Islet precursor cell (in vitro differentiated cells): ENCODE measurements at regions not wholly inside any gene's neighbourhood (a gene's known extent, or its start where the extent isn't known, plus 50 kb on each side); places are given as distances from the start of the nearest gene placed in this dataset.
A peak's percentile ranks its signal among the peaks of the same experiment; 100 is the strongest.
"Not testable (repeated sequence)": the region's sequence is repeated elsewhere in the genome, so short reads cannot be mapped to it uniquely, and the experiment has no call there.

Experiments used
- DNase-seq: peaks from one replicate; pipeline ENCODE4 v3.0.0-alpha.2; 2018

DNA sequence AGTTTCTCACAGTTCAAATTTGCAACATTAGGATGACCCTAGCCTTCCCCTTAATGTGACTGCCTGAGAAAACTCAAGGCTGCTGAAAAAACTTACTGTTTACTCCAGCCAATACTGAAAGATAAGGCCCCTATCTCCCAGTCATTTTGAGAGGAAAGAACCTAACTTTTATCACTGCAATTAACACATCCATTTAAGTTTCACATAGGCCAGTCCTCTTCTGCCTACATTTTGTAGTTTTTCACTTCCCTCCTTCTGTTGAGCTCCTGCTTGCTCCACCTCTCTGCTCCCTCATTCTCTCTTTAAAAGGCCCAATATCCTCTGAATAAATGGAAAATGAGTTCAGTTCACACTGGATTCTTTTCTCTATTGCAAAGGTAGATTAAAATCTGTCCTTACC, 1996.2 kb upstream of the FLRT2 start:
- DNase-seq = no peak

DNA sequence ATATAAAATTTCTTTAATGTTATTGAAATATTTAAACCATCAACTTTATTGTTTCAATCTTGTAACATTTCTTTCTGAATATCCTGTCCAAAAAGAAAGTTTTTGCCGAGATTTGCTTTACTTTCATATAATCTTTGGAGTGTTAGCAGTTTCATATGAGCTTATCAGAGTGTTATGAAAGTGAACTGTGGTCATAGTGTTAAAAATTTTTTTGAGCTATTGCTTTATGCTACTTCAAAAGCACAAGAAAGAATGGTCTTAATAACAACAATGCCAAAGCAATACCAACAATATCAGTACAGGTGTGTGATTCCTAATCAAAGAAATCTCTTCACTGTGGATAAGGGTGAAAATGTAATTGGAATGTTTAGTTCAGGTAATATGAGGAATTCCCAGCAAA, 1994.9 kb upstream of the FLRT2 start:
- DNase-seq = no peak

DNA sequence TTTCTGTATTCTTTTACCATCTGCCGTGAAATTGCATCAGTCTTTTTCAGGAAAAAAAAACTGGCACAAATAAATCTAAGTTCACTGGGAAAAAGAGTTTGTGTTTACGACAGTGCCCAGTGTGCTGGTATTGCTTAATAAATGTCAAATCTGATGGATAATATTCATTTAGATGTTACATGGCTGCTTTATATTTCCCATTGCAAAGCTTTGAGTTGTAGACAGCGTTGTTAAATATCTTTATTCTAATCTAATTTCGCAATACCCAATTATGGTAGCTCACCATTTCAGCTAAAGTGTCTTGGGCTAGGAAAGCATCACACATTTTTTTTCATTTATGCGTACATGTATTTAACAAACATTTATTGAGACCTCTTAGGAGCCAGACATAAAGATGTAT, 1994.5 kb upstream of the FLRT2 start:
- no peak for DNase-seq

DNA sequence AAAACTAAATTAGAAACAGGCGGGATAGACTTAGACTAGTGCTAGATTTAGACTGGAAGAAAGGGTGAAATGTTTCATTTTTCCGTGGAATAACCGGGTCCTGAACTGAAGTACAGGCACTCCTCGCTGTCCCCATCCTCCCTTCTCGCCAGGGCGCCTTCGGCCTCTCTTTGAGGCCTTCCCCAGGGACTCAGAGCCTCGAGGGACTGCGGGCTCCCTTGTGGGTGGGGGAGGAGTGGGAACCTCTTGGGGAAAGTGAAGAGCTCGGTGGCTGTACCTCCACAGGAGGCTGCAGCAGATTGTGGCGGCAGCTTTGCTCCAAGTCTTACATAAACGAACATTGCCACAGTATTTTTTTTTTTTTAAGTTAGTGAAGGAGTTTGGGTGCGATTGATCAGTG, 1988.8 kb upstream of the FLRT2 start:
- no peak for DNase-seq

DNA sequence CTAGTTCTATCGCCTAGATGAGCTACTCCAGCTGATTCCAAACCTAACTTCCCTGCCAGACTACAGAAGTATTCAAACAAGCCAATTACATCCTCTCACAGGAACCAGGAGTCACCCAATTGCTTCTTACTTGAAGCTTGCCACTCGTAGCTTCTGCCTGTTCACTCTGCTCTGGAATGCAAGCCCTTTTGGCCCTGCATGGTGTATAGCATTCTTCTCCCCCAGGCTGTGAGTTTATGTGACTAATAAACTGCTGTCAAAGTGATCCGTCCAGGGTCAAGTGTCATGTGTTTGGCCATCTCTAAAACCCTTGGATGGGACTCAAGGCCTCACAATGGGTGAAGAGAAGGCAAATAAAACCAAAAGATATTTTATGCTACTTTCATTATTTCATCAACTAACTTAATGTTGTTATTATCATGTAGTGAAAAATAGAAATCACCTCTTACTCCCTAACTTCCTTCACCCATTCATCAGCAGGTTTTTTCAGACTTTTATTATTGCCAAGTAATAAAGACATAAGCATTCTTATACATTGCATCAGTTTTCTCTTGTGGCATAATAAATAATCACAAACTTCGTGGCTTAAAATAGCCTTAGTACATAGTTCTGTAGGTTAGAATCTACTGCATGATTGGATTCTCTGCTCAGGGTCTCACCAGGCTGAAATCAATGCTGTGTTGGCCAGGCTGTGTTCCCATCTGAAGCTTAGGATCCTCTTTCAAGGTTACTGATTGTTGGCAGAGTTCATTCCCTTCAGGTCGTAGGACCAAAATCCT, 1981.7 kb upstream of the FLRT2 start:
- DNase-seq = peak; percentile 91

DNA sequence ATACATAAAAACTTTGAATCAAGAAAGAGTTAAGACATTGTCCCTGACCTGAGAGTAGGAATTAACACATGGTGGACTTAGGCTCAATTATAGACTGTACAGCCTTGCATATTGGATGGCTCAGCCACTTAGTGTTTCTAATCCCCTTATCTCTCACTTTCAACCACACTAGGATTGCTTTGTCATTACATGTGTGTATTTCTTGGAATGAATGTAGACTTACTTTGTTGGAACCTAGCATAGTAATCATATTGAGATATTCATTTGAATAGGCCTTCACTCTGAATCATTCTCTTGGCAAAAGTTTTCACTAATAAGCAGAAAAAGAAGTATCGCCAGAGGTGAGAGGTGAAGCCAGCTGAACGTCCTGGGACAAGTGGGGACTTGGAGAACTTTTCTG, 1973.9 kb upstream of the FLRT2 start:
- no peak for DNase-seq

DNA sequence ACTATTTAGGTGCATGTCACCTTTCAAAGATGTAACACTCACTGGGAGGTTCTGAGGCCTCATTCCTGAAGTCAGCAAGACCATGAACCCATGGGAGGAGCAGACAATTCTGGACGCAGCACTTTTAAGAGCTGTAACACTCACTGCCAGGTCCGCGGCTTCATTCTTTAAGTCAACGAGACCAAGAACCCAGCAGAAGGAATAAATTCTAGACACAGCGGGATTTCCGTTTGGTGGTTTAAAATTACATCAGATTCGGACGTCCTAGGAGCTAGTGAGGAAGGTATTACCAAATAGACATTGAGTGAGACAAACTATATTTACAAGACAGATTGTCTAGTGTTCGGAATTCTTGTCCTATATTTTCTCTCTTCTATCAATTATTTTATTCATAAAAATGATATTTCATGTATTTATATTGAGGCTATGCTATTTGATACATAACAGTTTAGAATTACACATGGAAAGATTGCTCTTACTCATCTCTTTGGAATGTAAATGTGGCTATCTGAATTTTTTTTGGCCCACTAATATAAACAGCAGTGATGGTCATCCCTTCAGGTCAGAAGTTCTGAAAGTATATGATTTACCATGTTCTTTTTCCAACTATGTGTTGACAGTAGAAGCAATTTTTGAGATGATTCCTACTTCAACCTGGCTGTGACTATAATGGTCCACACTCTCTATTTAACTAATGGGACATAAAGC, 1973.0 kb upstream of the FLRT2 start:
- no peak for DNase-seq

DNA sequence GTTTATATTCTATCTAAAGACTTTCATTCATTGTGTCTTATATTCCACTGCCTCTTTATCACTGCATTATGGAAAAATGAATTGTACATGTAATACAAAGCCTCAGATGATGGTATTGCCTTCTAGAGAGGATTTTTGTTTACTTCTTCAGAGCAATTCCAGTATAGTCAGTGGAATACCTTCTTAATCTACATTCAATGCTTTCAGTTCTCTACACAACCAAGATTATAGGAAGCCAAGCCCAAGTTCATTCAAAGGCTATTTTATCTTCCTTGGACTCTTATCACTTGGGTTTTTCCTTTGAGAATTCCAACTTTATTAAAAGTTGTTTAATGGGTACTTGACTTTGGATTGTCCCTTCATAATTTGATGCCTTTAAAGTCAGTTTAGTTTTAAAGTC, 1971.0 kb upstream of the FLRT2 start:
- no peak for DNase-seq

DNA sequence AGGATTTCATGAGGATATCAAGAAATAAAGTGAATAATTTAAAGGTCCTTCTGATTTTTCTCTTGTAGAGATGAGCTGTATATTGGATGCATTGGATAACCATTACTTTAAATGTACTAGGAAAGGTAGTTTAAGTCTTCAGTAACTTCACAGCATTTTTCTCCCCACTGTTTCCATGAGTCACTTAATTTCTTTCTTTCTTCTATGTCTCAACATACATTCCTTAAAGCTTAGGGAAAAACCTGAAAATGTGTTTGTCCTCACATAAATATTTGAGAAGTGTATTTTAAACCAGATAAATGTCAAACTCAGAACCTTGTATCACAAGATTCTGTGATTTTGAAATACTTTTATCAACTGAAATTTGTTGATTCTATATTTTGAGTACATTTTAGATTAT, 1970.2 kb upstream of the FLRT2 start:
- no peak for DNase-seq

DNA sequence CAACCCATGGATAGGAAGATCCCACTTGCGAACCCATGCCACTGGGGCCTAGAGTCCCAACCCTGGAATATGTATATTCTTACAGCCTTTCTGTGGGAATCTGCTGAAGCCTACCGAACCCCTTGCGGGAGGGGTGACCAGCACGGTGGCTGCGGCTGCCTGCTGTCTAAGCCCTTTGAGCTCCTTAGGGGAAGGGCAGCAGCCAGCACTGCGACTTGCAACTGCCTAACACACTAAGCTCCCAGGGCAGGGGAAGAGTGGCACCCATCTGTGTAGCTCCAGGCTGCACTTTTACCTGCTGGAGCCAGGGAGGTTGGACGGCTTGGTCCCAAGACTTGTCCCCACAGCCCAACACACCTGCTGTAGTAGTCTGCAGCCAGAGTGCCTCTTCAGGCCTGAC, 1968.7 kb upstream of the FLRT2 start:
- DNase-seq = peak; percentile 42

DNA sequence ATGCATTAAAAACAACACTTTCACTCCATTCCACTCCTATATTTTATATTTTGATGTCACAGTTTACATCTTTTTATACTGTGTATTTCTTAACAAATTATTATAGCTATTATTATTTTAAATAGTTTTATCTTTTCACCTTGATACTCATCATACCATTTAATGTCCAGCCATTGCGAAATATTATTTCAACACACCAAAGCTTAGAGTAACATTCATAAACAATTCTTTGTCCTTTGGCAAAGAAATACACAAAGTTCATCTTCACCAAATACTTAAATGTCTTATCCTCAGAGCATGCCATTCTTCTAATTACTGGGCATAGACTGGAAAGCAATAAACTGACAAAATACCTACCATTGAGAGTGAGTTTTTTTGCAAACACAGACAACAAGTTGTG, 1963.4 kb upstream of the FLRT2 start:
- DNase-seq = no peak

DNA sequence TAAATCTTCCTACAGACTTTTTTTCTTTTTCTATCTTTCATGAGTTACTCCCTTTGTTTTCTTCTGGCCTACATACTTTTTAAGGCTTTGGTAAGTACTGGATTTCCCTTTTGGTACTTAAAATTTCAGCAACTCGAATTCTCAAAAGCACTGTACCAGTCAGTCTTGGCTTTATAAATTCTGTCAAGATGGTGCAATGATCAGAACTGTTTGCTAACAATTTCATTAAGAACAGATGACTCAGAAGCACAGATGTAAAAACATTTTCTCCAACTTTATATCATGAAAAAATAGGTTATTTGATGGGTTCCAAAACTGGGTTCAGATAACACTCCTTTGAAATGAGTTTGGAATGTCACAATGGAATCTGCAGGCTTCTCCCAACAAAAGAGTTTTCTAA, 1961.8 kb upstream of the FLRT2 start:
- no peak for DNase-seq

DNA sequence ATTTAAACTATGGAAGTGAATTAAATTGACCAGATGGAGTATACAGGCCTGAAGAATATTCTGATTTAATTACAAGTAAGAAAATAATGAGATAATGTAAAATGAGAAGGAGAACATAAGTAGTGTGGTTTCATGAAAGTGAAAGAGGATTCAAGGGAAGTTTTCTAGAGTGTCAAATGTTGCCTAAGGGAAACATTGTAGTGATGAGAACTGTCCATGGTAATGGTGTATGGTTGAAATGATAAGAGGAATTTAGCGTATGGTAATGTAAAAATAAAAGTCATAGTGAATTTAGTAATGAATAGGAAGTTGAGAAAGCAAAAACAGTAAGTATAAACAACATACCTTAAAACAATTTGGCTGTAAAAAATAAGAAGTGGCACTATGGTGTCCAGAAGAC, 1954.6 kb upstream of the FLRT2 start:
- no peak for DNase-seq

DNA sequence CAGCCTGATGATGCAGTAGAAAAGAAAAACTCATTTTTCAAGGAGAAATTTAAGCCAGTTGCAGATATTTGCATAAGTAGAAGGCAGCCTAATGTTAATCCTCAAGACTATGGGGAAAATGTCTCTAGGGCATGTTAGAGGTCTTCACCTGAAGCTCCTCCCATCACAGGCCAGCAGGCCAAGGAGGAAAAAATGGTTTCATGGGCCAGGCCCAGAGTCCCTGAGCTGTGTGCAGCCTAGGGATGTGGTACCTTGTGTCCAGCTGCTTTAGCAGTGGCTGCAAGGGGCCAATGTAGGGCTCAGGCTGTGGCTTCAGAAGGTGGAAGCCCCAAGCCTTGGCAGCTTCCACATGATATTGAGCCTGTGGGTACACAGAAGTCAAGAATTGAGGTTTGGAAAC, 1946.7 kb upstream of the FLRT2 start:
- no peak for DNase-seq

DNA sequence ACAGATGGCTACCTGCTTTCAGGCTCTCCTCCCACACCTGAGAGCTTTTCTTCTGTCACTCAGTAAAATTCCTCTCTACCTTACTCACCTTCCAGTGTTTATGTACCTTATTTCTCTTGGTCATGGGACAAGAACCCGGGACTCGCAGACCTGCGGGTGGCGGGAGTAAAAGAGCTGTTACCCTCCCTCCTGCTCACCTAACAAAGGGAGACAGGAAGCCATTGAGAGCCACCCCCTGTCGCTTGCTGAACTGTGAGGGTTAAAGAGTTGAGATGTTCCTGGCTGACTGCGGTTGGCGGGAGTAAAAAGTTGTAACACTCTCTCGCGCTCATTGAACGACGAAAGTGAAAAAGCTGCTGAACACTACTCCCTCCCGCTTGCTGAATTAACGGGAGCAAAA, 1935.1 kb upstream of the FLRT2 start:
- DNase-seq = peak; percentile 52

DNA sequence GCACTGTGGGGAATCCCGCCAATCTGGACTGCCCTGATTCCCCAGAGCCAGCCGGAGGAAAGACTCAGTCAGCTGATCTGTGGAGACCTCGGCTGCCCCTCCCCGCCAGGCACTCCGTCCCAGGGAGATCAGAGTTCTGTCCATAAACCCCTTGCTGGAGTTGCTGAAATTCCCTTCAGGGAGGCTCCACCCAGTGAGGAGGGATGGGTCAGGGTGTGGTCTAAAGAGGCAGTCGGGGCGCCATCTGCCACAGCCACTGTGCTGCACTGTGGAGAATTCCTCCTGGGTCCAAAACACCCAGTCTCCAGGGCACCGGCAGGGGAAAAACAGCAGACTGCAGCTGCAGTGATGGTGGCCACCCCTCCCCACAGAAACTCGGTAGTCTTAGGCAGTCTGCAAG, 1922.3 kb upstream of the FLRT2 start:
- no peak for DNase-seq

DNA sequence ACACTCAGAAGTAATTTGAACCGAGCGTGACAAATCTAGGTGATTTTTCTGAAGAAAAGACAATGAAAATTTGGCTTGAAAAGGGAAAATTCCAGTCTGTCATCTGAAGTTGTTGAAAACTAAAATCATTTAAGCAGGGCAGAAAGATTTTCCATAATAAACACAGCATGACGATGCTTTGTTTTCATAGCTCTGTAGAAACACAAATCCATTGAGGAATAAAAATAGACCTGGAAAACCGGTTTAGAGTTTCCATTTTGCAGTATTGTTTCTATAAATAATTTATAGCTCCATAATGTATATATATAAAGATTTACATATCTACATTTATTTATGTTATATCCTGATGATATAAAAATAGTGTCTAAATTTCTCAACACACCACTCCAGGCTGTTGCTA, 1918.5 kb upstream of the FLRT2 start:
- no peak for DNase-seq

DNA sequence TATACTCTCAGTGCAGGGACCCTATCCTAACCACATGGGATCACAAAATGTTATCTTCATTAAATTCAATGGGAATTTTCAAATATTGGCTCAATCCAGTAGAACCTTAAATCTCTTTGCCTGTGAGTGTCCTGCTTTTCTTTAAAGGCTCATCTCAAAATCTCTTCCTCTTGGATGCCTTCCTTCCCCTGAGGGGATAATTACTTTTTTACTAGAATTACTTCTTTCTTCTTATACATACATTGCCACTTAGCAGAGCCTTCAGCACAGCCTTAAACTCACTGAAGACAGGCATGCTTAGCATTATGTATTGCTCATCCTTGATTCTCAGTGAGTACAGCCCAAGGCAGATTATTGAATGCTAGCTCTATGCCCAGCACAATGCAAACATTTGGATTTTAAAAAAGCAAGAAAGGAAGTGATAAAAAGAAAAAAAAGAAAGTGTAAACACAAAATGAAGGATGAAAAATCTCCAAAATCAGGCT, 1918.0 kb upstream of the FLRT2 start:
- peak; percentile 54 for DNase-seq

DNA sequence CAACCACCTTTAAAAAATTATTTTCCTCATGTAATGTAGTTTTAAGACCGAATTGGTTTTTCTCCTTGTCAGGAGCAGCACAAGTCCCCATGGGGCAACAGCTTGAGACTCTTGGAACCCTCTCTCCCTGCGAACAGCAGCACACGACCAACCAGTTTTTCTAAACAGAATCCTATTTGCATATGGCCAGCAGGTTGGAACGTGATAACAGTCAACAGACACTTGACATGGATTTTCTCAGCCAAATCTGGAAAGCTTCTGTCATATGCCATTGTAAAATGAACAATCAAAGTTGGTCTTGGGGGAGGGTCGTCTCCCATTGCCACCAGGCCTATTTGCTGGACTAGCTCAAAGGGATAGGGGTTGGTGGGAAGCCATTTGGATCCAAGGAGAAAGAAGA, 1915.0 kb upstream of the FLRT2 start:
- DNase-seq = no peak

DNA sequence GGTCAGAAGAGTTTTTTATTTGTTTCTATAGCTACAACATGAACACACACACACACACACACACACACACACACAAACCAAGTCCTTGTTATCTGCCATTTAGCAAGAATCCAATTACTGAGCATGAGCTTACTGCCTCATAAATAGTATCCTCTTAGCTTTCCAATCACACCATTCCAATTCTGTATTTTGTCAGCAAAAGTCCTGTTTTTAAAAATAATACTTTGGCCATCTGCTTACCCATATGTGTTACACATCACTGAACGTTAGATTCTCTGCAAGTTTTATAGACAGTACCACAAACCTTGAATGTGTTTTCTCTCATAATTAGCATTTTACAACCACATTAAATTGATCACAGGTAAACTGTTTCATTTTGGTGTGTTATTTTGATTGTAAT, 1905.4 kb upstream of the FLRT2 start:
- no peak for DNase-seq

DNA sequence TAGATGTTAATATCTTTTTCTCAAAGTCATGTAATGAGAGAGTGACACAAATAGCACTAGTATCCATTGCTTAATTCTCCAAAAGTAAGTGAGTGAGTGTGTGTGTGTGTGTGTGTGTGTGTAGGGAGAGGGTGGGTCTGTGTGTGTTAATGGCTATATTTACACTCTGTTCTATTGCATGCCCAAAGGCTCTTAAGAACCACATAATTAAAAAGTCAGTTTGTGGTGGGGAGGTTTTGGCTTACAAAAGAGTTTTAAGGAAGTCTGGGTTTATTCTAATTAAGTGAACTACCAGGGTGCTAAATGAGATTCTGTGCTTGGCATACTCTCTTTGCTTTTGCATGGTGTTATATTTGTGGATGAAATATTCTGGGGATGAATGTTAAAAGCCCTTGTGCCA, 1897.6 kb upstream of the FLRT2 start:
- DNase-seq = no peak

DNA sequence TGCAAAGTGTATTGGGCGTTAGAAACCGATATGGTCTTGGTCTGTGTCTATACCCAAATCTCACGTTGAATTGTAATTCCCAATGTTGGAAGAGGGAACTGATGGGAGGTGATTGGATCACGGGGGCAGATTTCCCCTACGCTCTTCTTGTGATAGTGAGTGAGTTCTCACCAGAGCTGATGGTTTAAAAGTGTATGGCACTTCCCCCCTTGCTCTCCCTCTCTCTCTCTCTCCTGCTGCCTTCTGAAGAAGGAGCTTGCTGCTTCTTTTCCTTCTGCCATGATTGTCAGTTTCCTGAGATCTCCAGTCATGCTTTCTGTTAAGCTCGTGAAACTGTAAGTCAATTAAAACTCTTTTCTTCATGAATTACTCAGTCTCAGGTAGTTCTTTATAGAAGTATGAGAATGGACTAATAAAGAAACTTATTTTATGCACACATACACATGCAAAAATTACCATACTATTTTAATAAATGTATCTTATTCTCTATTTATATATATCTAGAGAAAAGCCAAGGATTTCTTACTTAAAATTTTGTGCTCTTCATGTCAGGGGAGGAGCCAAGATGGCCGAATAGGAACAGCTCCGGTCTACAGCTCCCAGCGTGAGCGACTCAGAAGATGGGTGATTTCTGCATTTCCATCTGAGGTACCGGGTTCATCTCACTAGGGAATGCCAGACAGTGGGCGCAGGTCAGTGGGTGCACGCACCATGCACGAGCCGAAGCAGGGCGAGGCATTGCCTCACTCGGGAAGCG, 1891.0 kb upstream of the FLRT2 start:
- DNase-seq = no peak

DNA sequence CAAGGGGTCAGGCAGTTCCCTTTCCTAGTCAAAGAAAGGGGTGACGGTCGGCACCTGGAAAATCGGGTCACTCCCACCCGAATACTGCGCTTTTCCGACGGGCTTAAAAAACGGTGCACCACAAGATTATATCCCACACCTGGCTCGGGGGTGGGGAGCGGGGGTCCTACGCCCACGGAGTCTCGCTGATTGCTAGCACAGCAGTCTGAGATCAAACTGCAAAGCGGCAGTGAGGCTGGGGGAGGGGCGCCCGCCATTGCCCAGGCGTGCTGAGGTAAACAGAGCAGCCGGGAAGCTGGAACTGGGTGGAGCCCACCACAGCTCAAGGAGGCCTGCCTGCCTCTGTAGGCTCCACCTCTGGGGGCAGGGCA, 1890.5 kb upstream of the FLRT2 start:
- not testable (repeated sequence) for DNase-seq

DNA sequence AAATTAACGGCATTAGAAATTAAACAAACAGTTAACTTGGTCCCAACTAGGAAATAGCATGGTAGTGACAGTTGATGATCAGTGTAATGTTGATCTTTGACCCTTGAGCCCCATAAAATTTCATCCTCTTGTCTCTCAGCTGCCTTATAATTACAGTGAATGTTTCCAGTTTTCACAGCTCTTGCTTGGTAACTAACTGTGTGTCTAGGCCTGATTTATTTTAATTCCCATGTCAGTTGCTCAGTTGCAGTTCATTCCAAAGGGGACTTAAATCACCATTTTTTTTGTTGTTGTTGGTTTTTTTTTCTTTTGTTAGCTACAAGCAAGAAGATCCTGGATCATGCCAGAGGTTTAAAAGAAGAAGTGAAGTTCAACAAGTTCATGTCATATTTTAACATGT, 1883.7 kb upstream of the FLRT2 start:
- DNase-seq = no peak
